GM18951 (cell line): ENCODE measurements at regions not wholly inside any gene's neighbourhood (a gene's known extent, or its start where the extent isn't known, plus 50 kb on each side); places are given as distances from the start of the nearest gene placed in this dataset.

ENCODE experiments used
- POLR2A ChIP-seq: IDR thresholded peaks from 4 replicates; pipeline ENCODE4 v1.6.1; 2011; ENCODE audit warnings: mild to moderate bottlenecking; ENCODE audit not compliant: insufficient read length, insufficient read depth; ENCODE audit errors: extremely low read depth
- in situ Hi-C: fragments of 300-500 bp; cut with MboI; formaldehyde crosslinking; loops from one replicate; pipeline ENCODE4 v1.12.0; 2022; ENCODE audit warnings: low sequenced_read_pairs, mixed read lengths, inconsistent platforms; ENCODE audit not compliant: unreplicated experiment

DNA sequence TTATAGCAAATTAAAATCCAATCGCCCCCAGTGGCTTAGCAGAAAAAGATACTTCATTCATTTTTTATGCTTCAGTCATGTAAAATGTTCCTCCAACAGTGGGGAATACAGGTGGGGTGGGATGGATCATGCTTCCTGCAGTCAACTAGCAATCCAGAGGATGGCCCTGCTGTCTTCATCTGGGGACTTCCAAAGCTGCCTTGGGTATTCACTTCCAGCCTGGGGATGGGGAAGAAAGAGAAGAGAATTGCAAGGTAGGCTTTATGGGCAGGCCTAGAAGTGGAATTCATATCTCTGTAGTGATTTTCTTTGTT is 354.8 kb upstream of the SLCO3A1 start:
- no peak for TF ChIP-seq POLR2A
- in situ Hi-C loops = no loop called here

DNA sequence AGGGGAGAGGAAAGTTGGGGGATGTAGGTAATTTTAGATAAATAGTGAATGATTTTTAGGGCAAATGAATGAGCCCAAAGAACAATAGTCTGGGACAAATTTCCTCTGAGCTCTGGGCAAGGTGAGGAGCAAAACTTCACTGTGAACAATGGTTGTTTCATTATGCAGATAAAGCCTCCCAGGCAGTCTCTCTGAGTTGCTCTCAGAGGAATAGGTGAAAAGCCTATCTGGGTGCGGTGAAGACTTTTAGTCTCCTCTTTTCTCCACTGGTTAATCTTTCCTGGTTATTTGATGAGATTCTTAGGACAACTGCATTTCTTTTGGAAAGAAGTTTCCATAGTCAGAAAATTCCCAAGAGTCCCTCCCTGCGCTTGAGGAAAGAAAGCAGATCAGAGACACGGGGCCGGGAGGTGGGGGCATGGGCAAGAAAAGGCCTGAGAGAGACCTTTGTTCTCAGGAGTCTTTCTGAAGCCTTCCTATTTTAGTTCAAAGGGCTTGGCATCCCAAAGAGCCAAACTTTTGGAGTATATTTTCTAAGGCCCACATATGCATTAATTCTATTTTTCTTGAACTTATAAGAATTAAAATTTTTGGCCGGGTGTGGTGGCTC is 353.6 kb upstream of the SLCO3A1 start:
- no peak for TF ChIP-seq POLR2A
- in situ Hi-C loops = no loop called here

DNA sequence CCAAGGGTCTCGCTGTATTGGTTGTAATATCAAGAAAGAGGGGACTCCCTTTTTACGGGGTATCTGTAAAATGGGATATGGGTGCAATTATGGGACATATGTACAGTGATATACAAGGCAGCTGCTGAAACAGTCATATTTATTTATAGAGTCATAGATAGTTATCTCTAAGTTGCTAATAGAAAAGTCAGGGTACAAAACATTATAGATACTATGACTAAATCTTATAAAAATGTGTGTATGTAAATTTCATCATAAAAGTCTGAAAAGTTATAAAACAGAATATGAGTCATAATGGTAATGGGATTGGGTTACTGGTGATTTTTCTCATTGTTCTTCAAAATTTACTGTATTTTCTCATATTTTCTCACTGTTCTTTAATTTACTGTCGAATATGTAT is 344.9 kb upstream of the SLCO3A1 start:
- in situ Hi-C loops = no loop called here
- TF ChIP-seq POLR2A = no peak

DNA sequence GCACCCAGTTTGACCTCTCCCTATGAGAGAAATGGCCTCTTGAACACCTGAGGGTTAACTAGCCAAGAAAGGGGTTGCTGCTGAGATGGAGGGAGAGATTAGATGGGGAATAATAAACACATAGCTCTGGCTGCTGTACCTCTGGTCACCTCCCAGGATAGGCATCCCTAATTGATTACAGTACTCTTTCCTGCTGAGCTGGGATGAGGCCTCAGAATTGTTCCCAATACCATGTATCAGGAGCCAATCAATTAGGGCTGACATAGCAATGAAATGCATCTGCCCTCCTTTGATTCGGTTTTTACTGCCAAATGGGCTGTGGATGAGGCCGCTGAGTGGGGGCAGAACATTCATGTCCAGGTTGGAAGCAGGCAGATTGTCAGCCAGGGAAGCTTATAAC is 339.4 kb upstream of the SLCO3A1 start:
- in situ Hi-C loops = no loop called here
- TF ChIP-seq POLR2A = no peak

DNA sequence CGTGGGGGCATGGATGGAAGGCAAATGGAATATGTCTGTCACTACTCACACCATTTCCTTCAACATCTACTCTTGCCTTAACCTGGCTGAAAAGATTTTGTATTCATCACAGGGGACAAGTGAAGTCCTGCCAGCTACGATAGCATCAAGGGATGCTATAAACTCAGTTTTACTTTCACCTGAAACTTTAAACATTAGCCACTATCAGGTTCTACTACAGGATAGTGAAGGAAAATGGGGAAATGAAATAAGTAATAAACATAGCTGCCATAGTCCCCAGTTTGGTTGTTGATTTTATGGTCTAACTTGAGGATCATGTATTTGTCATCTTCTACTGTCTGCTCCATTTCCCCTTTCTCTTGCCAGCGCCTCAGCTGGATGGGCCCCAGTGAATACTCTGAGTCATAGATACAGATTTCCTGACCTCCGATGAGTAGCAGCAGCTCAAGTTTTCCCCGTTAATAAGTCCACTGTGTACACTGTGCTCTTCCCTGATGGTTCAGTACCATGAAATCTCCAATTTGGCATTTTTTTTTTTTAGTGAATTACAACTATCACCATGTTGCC is 338.2 kb upstream of the SLCO3A1 start:
- no peak for TF ChIP-seq POLR2A
- in situ Hi-C loops = no loop called here

DNA sequence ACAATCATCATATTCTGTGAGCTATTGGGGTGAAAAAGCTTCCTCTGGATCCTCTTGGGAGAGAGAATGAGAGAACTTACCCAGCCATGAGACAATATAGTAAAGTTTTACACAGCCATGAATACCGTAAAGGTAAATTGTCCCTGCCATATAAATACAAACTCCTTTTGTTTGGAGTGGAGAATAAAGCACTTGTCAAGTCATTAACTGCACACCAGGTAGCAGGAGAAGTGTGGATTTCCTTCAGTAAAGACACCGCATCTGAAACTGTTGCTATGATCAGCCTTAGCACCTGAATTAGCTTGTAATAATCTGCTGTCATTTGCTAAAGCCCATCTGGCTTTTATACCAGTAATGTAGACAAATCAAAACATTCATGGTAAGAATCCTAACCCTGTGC is 336.6 kb upstream of the SLCO3A1 start:
- in situ Hi-C loops = no loop called here
- no peak for TF ChIP-seq POLR2A

DNA sequence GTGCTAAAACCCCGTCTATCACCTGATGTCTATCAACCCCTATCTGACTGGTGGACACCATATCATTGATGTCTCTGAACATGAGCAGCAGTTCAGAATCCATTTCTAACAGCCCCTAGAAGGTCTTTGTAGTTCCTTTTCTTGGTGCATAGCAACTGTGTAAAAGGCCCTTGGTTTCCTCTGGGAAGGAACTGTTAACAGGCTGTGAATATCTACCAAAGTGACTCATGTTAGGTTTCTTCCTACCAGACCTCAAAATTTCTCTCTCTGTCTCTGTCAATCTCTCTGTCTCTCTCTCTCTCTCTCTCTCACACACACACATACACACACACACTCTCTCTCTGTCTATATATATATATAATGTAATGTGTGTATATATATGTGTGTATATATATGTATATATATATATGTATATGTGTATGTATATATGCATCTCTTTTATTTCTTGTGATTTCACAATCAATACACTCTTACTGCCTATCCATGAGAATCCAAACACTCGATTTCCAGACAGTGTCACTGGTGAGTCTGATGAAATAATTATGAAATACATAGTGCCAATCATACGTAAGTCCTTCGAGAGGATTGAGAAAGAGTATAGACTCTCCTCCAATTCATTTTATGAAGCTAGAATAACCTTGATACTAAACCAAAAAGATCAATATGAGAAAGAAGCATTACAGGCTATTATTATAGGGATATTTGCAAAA is 335.9 kb upstream of the SLCO3A1 start:
- TF ChIP-seq POLR2A = no peak
- in situ Hi-C loops = no loop called here

DNA sequence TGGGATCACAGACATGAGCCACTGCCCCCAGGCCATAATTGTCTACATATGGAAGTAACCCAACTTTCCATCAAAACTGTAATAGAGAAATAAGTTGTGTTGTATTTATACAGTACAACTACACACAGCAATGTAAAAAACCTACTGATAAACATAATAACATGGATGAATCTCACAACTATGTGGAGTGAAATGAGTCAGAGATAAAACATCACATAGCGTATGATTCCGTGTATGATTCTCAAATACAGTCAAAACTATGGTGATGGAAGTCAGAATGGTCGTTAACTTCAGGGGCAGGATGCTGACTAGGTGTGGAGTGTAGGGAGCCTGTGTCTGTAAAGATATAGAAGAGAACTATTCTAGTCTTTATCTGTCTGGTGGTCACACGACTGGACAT is 332.7 kb upstream of the SLCO3A1 start:
- in situ Hi-C loops = no loop called here
- no peak for TF ChIP-seq POLR2A

DNA sequence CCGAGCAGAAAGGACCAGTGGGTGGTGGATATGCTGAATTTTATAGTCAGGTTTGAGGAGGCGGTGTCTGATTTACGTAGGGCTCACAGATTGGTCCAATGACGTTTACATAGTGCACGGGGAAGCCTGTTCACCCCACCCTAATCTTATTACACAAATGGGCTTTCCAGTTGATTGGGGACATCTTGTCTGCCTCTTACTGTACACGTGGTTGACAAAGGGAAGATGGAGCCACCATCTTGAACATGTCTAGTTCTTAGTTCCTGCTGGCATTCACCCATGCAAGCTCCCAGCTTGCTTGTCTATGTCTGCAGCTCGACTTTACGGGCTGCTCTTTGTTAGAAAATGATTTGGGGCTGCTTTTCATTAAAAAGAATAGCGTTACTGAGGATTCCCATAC is 332.0 kb upstream of the SLCO3A1 start:
- in situ Hi-C loops = no loop called here
- TF ChIP-seq POLR2A = no peak

DNA sequence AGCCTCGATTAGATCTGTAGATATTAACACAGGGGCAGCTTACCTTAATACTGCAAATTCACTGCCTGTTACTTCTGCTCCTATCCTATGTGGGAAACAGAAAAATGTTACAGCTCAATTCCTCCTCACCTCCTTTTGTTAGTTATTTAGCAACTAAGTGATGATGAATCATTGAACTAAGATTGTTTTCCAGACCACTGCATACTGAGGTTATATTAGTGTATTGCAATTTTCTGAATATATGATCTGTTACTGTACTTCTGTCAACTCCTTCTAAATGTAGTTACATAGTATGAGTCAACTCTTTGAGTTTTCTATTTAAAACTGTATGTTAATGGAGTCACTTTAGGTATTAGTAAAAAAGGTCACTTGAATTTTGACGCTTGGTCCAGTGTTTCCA is 331.5 kb upstream of the SLCO3A1 start:
- no peak for TF ChIP-seq POLR2A
- in situ Hi-C loops = no loop called here

DNA sequence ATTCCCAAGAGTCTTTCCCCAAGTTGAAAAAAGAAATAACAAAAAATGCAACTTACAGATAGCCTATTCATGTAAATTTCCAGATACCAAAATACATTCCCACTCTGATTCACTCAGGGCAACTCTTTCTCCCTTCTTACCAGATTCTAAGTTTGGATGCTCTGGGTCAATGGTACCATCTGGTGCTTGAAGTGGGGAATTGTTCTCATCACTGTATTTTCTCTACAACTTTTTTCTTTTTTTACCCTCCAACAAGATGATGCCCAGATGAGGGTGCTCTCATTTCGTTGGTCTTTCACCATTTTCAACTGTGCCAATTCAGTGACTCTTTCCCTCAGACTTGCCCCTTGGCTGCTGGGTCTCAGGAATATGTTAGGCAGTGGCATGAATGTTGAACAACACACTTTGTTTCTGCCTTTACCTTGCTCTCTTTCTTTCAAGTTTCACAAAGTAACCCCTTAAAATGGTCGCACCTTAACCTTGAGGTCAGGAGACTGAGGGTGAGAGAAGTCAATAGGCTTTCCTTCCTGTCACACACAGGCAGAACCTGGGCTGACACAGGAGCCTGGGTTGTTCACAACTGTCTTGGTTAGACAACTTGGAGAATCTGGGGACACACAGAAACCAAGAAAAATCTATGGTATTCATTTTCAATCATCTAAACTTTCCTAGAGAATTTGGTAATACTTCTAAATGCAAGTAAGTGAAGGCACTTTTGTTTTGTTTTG is 330.7 kb upstream of the SLCO3A1 start:
- in situ Hi-C loops = no loop called here
- TF ChIP-seq POLR2A = no peak

DNA sequence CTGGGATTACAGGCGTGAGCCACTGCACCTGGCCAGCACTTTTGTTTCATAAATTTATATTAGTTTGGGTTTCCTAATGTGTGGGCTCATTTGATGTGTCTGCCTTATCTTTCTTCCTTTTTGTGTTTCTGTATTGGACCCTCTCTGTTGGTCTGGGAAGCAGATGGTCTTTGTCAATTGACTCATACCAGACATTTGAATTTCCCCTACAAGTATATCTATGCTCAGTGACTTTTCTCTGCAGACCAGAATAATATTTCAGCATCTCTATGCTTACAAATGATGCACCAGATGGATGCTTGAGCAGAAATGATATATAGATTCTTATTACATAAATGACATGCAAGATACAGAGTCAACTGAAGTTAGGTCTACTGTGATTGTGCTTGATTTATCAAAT is 329.9 kb upstream of the SLCO3A1 start:
- in situ Hi-C loops = no loop called here
- no peak for TF ChIP-seq POLR2A

DNA sequence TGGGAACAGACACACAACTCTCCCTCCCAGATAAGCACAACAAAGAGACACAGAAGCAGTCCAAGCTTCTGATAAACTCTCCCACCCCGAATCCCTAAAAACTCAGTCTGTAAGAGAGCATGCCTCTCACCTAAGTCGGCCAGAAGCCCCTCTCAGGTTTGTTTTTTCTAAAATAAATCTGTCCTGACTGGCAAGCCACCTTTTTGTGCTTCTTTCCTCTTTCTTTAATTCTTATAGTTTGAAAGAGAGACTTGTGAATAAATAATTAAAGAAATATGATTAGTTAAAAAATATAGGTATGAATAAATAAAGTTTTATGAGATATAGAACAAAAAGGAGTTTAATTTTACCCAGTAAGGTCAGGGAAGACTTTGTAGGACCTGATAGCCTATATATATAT is 329.0 kb upstream of the SLCO3A1 start:
- in situ Hi-C loops = no loop called here

DNA sequence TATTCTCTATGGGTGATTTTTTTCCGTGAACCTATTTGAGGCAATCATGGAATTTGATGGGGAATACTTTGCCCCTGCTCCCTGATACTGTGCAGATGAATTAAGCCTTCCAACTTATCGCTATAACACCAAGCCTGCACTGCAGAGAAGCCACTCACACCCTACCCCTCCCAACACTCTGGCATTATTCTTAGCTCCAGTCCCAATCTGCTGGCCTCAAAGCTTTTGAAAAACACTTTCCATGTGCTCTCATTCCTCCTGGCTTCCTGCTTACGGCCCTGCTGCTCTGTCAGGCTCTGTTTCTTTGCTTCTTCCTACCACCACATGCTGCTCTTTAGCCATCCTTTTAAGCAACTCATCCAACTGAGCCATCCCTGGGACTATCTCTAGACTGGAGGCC is 327.8 kb upstream of the SLCO3A1 start:
- in situ Hi-C loops = no loop called here
- no peak for TF ChIP-seq POLR2A

More for the DNA sequence above, 329.0 kb upstream of the SLCO3A1 start:
- no peak for TF ChIP-seq POLR2A

DNA sequence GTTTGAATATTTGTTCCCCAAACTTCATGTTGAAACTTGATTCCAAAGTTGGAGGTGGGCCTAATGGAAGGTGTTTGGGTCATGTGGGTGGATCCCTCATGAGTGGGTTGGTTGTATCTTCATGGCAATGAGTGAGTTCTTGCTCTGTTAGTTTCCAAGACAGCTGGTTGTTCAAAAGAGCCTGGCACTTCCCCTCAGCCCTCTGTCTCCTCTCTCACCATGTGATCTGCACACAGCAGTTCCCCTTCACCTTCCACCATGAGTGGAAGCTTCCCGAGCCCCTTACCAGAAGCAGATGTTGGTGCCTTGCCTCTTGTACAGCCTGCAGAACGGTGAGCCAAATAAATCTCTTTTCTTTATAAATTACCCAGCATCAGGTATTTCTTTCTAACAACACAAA is 327.1 kb upstream of the SLCO3A1 start:
- TF ChIP-seq POLR2A = no peak
- in situ Hi-C loops = no loop called here
